T-cell (primary cell): ENCODE measurements at regions not wholly inside any gene's neighbourhood (a gene's known extent, or its start where the extent isn't known, plus 50 kb on each side); places are given as distances from the start of the nearest gene placed in this dataset.

Experiments
- ATAC-seq, 4 experiments: fragments of 200-7000 bp in 3 of 4; fragments of 150-1000 bp in 1 of 4; cut with Tn5 transposase; replicated peaks in 1 of 4; 1 replicate in 3 of 4; 2 replicates in 1 of 4; pipeline ENCODE4 v1.10.0; 2021; ENCODE audit warnings: moderate library complexity in 3 of 4, mild to moderate bottlenecking in 2 of 4, moderate number of reproducible peaks in 1 of 4
- CTCF ChIA-PET, 2 donors: fragments of 300-600 bp; sonication (Branson Sonifier 250); formaldehyde crosslinking; loops; one replicate each; lab custom pipeline; 2022; ENCODE audit warnings: antibody characterized with exemption in 2 of 2; lab: Charles Lee
- POLR2A ChIA-PET, 2 donors: fragments of 300-600 bp; sonication (Branson Sonifier 250); formaldehyde crosslinking; loops; one replicate each; lab custom pipeline; 2022; ENCODE audit warnings: antibody characterized with exemption in 2 of 2; lab: Charles Lee
- DNase-seq, 35 experiments: peaks; one replicate each; pipeline versions ENCODE4 v3.0.0 to v3.0.0-alpha.2; 2013 to 2023
- H3K27ac ChIP-seq: one replicate; pipeline ENCODE4 v1.5.1; 2013; ENCODE audit warnings: low read length
- H3K27me3 ChIP-seq, 2 experiments: replicated peaks in 1 of 2; 1 replicate in 1 of 2; 2 replicates in 1 of 2; pipeline versions ENCODE4 v1.6.1 to v1.7.0; 2013; ENCODE audit warnings: low read length in 1 of 2, mixed read lengths in 1 of 2; ENCODE audit not compliant: control insufficient read depth in 2 of 2, insufficient read depth in 2 of 2; ENCODE audit errors: extremely low read depth in 1 of 2
- H3K36me3 ChIP-seq, 2 donors: 1 replicate in 1 of 2; 2 replicates in 1 of 2; pipeline versions ENCODE4 v1.6.1 to v1.7.0; 2013; ENCODE audit warnings: low read length in 1 of 2; ENCODE audit not compliant: control insufficient read depth in 2 of 2, insufficient read depth in 1 of 2; ENCODE audit errors: extremely low read depth in 1 of 2
- H3K4me1 ChIP-seq, 2 experiments: 1 replicate in 1 of 2; 2 replicates in 1 of 2; pipeline versions ENCODE4 v1.6.1 to v1.7.0; 2013; ENCODE audit warnings: low read length in 2 of 2, mixed read lengths in 1 of 2; ENCODE audit not compliant: insufficient read depth in 2 of 2, control insufficient read depth in 1 of 2; ENCODE audit errors: extremely low read depth in 1 of 2
- H3K4me3 ChIP-seq, 2 donors: 1 replicate in 1 of 2; 2 replicates in 1 of 2; pipeline versions ENCODE4 v1.5.1 to v1.7.0; 2013; ENCODE audit warnings: mild to moderate bottlenecking in 2 of 2, low read length in 1 of 2, moderate library complexity in 1 of 2; ENCODE audit not compliant: control insufficient read depth in 1 of 2; ENCODE audit errors: extremely low read depth in 1 of 2
- H3K9me3 ChIP-seq: 2 replicates; pipeline ENCODE4 v1.7.0; 2013
- H3K27ac Mint-ChIP-seq, 2 donors: one replicate each; pipeline ENCODE4 v1.8.0; 2020 to 2021; ENCODE audit warnings: mild to moderate bottlenecking in 2 of 2, mixed read lengths in 2 of 2
- H3K27me3 Mint-ChIP-seq, 2 donors: one replicate each; pipeline ENCODE4 v1.8.0; 2021 to 2022; ENCODE audit warnings: mixed read lengths in 2 of 2
- H3K36me3 Mint-ChIP-seq: one replicate; pipeline ENCODE4 v1.8.0; 2021; ENCODE audit warnings: mixed read lengths
- H3K4me1 Mint-ChIP-seq, 3 donors: one replicate each; pipeline ENCODE4 v1.8.0; 2020 to 2022; ENCODE audit warnings: mixed read lengths in 3 of 3, mild to moderate bottlenecking in 1 of 3
- H3K4me3 Mint-ChIP-seq, 3 donors: one replicate each; pipeline ENCODE4 v1.8.0; 2020 to 2022; ENCODE audit warnings: mild to moderate bottlenecking in 3 of 3, mixed read lengths in 3 of 3, moderate library complexity in 3 of 3
- H3K9me3 Mint-ChIP-seq, 3 donors: one replicate each; pipeline ENCODE4 v1.8.0; 2020 to 2022; ENCODE audit warnings: mixed read lengths in 3 of 3
- WGBS: methylation state at CpG from one replicate; pipeline ENCODE4 v1.1.5; 2013; ENCODE audit warnings: missing lambda C conversion rate; ENCODE audit not compliant: insufficient coverage; 5-methylcytosine and 5-hydroxymethylcytosine counted together

- no peak overlapping the region for H3K27ac Mint-ChIP-seq
- H3K36me3 Mint-ChIP-seq = no peaks in the 10 kb centered on the region
- ATAC-seq (no peak), DNase-seq (no peak)
- H3K4me3 Mint-ChIP-seq = no peak overlapping the region
- H3K27me3 Mint-ChIP-seq = no peaks in the 10 kb centered on the region
- ChIA-PET CTCF (no interaction called here), POLR2A (no interaction called here)
- no peaks in the 10 kb centered on the region for H3K4me1 Mint-ChIP-seq
- no peaks in the 10 kb centered on the region for H3K36me3 ChIP-seq
- no peak overlapping the region for H3K27ac ChIP-seq
- no peaks in the 10 kb centered on the region for H3K27me3 ChIP-seq
- H3K4me3 ChIP-seq = no peak overlapping the region
- no peaks in the 10 kb centered on the region for H3K9me3 ChIP-seq
- H3K9me3 Mint-ChIP-seq = peaks cover 3 to 25% (median 8%) of the 10 kb centered on the region in 3 donors
- H3K4me1 ChIP-seq = no peaks in the 10 kb centered on the region
Measured at GRCh38 chr13:87919956-87920355, 248.8 kb downstream of the SLITRK5 start.

GRCh38 chr13:87923753-87924152, 252.6 kb downstream of the SLITRK5 start:
- Mint-ChIP-seq H3K4me1 (no peaks in the 10 kb centered on the region), H3K27ac (no peak overlapping the region), H3K4me3 (no peak overlapping the region), H3K27me3 (no peaks in the 10 kb centered on the region), H3K36me3 (no peaks in the 10 kb centered on the region), H3K9me3 (peaks cover 0 to 20% (median 12%) of the 10 kb centered on the region in 3 donors)
- Histone ChIP-seq H3K27ac (no peak overlapping the region), H3K27me3 (no peaks in the 10 kb centered on the region), H3K36me3 (no peaks in the 10 kb centered on the region), H3K9me3 (no peaks in the 10 kb centered on the region), H3K4me1 (no peaks in the 10 kb centered on the region), H3K4me3 (no peak overlapping the region)
- ChIA-PET CTCF (no interaction called here), POLR2A (no interaction called here)
- WGBS = no CpG with 5 or more reads among the region's 3 CpGs
- ATAC-seq (no peak), DNase-seq (no peak)

DNA sequence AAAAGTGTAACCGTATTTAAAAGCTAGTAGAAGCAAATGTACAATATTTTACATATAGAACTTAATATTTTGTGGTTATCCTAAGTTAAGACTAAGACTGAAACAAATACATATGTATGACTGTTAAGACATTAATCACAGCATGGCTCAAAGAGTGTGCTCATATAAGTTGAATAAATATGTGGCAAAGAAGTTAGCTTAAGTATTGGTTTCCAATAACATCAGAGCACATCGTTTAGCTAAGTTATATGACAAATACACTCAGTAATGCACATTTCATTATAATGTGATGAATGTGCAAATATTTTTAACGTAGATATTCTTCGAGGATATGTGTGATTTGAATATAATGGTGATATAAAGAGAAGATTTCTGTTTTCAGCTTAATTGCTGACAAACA, 253.8 kb downstream of the SLITRK5 start:
- no peaks in the 10 kb centered on the region for H3K27me3 ChIP-seq
- Mint-ChIP-seq H3K4me1 (no peaks in the 10 kb centered on the region), H3K4me3 (no peak overlapping the region), H3K27me3 (no peaks in the 10 kb centered on the region), H3K9me3 (peaks cover 0 to 28% (median 9%) of the 10 kb centered on the region in 3 donors), H3K27ac (no peak overlapping the region), H3K36me3 (no peaks in the 10 kb centered on the region)
- POLR2A ChIA-PET = no interaction called here
- DNase-seq (no peak), ATAC-seq (no peak)
- H3K9me3 ChIP-seq = no peaks in the 10 kb centered on the region
- no CpG with 5 or more reads among the region's 4 CpGs for WGBS
- no peaks in the 10 kb centered on the region for H3K36me3 ChIP-seq
- no peak overlapping the region for H3K27ac ChIP-seq
- no peak overlapping the region for H3K4me3 ChIP-seq
- no peaks in the 10 kb centered on the region for H3K4me1 ChIP-seq
- CTCF ChIA-PET = no interaction called here

GRCh38 chr13:87940776-87941175, 269.6 kb downstream of the SLITRK5 start:
- no peaks in the 10 kb centered on the region for H3K36me3 Mint-ChIP-seq
- ATAC-seq = no peak
- POLR2A ChIA-PET = interaction anchor here in 1 of 2 donors (0.5 kb wide), 1 partner anchor 658 kb away, joined by 3 read pairs; no protein-coding TSS in a partner anchor

DNA sequence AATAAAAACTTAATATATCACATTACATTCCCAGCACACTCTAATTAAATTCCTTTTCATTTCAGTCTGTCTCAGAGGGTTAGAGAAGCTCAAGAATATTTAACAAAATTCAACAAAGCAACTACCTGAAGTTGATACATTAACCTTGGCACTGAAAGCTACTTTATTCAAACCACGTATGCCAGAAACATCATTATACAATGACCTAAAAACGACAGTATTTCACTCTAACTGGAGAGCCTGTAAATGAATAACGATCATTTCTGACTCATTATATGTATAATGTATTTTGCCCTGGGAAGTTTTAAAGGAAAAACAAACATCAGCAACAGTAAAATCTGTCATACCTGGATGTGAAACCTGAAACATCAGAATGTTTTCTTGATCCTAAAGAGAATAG, 270.1 kb downstream of the SLITRK5 start:
- no CpG with 5 or more reads among the region's 3 CpGs for WGBS
- H3K27ac Mint-ChIP-seq = no peak overlapping the region
- H3K27me3 Mint-ChIP-seq = no peaks in the 10 kb centered on the region
- no peak for ATAC-seq
- Histone ChIP-seq H3K36me3 (no peaks in the 10 kb centered on the region), H3K27ac (no peak overlapping the region), H3K4me1 (no peaks in the 10 kb centered on the region), H3K4me3 (no peak overlapping the region), H3K27me3 (no peaks in the 10 kb centered on the region), H3K9me3 (no peaks in the 10 kb centered on the region)
- DNase-seq = no peak
- peaks cover 0 to 9% (median 7%) of the 10 kb centered on the region in 3 donors for H3K9me3 Mint-ChIP-seq
- H3K4me3 Mint-ChIP-seq = no peak overlapping the region
- CTCF ChIA-PET = no interaction called here
- H3K36me3 Mint-ChIP-seq = no peaks in the 10 kb centered on the region
- POLR2A ChIA-PET = no interaction called here
- no peaks in the 10 kb centered on the region for H3K4me1 Mint-ChIP-seq

More at GRCh38 chr13:87940776-87941175, 269.6 kb downstream of the SLITRK5 start:
- no peak overlapping the region for H3K27ac ChIP-seq
- no peak overlapping the region for H3K4me3 Mint-ChIP-seq
- DNase-seq = no peak
- no peaks in the 10 kb centered on the region for H3K9me3 ChIP-seq
- no CpG with 5 or more reads among the region's 1 CpG for WGBS
- no peak overlapping the region for H3K27ac Mint-ChIP-seq
- no peaks in the 10 kb centered on the region for H3K27me3 Mint-ChIP-seq
- no peaks in the 10 kb centered on the region for H3K4me1 ChIP-seq
- H3K4me3 ChIP-seq = no peak overlapping the region
- no peaks in the 10 kb centered on the region for H3K36me3 ChIP-seq
- H3K4me1 Mint-ChIP-seq = no peaks in the 10 kb centered on the region
- H3K27me3 ChIP-seq = no peaks in the 10 kb centered on the region
- CTCF ChIA-PET = no interaction called here
- peaks cover 0 to 9% (median 7%) of the 10 kb centered on the region in 3 donors for H3K9me3 Mint-ChIP-seq

- Mint-ChIP-seq H3K27me3 (no peaks in the 10 kb centered on the region), H3K27ac (no peak overlapping the region), H3K4me1 (no peaks in the 10 kb centered on the region), H3K4me3 (no peak overlapping the region), H3K36me3 (no peaks in the 10 kb centered on the region), H3K9me3 (peaks cover 0 to 7% (median 5%) of the 10 kb centered on the region in 3 donors)
- Histone ChIP-seq H3K36me3 (no peaks in the 10 kb centered on the region), H3K4me1 (no peaks in the 10 kb centered on the region), H3K9me3 (no peaks in the 10 kb centered on the region), H3K27ac (no peak overlapping the region), H3K27me3 (no peaks in the 10 kb centered on the region), H3K4me3 (no peak overlapping the region)
- ChIA-PET CTCF (no interaction called here), POLR2A (no interaction called here)
- ATAC-seq = no peak
- DNase-seq = no peak
- WGBS = no CpG with 5 or more reads among the region's 1 CpG
Measured at GRCh38 chr13:87942205-87942604, 271.0 kb downstream of the SLITRK5 start.

- Mint-ChIP-seq H3K27me3 (no peaks in the 10 kb centered on the region), H3K4me3 (no peak overlapping the region), H3K27ac (no peak overlapping the region), H3K4me1 (no peaks in the 10 kb centered on the region), H3K36me3 (no peaks in the 10 kb centered on the region), H3K9me3 (peaks cover 0 to 7% (median 5%) of the 10 kb centered on the region in 3 donors)
- no peak overlapping the region for H3K27ac ChIP-seq
- DNase-seq = no peak
- ChIA-PET POLR2A (no interaction called here), CTCF (no interaction called here)
- H3K27me3 ChIP-seq = no peaks in the 10 kb centered on the region
- no peaks in the 10 kb centered on the region for H3K4me1 ChIP-seq
- ATAC-seq = no peak
- no peaks in the 10 kb centered on the region for H3K9me3 ChIP-seq
- H3K4me3 ChIP-seq = no peak overlapping the region
- no CpG with 5 or more reads among the region's 1 CpG for WGBS
- no peaks in the 10 kb centered on the region for H3K36me3 ChIP-seq
Measured at GRCh38 chr13:87944038-87944437, 272.9 kb downstream of the SLITRK5 start.
